ENCODE measurements at regions not wholly inside any gene's neighbourhood (a gene's known extent, or its start where the extent isn't known, plus 50 kb on each side); places are given as distances from the start of the nearest gene placed in this dataset.

DNA sequence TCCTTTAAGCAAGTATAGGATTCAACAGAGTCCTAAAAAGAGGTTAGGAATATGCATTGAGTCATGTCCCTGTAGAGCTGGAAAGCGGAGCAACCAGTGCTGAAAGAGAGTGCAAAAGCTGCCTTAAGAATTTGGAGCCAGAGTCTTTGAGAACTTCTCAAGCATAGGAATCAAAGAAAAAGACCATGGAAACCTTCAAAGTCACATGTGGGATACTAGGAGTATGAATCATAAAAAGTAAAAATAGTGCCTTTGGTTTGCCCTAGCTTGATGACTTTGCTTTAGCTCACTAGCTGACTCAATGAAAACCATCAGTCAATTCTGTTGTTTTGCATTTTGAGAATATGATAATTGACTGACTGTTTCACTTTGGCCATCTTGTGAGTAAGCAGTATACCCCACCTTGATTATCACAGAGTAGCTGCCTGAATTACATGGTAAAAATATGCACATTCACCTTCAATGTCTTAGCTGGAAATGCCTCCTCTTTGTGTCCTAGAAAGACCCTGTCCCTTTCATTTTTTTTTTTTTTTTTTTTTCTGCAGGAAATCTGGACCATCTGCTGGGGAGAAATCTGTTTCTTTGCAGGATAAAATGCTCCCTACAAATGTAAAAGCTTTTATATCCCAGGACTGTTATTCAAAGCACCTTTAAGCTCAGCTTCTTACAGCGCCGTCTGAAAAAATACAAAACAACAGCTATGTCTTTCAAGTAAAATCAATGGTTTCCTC is 248.6 kb upstream of the KRR1 start:
- TF ChIP-seq, protein P1, sequence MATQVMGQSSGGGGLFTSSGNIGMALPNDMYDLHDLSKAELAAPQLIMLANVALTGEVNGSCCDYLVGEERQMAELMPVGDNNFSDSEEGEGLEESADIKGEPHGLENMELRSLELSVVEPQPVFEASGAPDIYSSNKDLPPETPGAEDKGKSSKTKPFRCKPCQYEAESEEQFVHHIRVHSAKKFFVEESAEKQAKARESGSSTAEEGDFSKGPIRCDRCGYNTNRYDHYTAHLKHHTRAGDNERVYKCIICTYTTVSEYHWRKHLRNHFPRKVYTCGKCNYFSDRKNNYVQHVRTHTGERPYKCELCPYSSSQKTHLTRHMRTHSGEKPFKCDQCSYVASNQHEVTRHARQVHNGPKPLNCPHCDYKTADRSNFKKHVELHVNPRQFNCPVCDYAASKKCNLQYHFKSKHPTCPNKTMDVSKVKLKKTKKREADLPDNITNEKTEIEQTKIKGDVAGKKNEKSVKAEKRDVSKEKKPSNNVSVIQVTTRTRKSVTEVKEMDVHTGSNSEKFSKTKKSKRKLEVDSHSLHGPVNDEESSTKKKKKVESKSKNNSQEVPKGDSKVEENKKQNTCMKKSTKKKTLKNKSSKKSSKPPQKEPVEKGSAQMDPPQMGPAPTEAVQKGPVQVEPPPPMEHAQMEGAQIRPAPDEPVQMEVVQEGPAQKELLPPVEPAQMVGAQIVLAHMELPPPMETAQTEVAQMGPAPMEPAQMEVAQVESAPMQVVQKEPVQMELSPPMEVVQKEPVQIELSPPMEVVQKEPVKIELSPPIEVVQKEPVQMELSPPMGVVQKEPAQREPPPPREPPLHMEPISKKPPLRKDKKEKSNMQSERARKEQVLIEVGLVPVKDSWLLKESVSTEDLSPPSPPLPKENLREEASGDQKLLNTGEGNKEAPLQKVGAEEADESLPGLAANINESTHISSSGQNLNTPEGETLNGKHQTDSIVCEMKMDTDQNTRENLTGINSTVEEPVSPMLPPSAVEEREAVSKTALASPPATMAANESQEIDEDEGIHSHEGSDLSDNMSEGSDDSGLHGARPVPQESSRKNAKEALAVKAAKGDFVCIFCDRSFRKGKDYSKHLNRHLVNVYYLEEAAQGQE (IDR thresholded peaks at IDR 0.05; ENCODE audit: insufficient read depth in 1 of 2, low read depth in 2 of 2, low read length in 2 of 2): no peak
- no peak for TF ChIP-seq POLR2AphosphoS5 (IDR thresholded peaks at IDR 0.05; ENCODE audit: low read depth, low read length)
- TF ChIP-seq TAF1 (IDR thresholded peaks at IDR 0.05; ENCODE audit: borderline replicate concordance, insufficient read depth, low read length): no peak
- TF ChIP-seq SIN3A (IDR thresholded peaks at IDR 0.05; ENCODE audit: borderline replicate concordance, insufficient read depth, low read length): no peak
- TF ChIP-seq FOXP2 (optimal IDR thresholded peaks at IDR 0.05; ENCODE audit: borderline replicate concordance, extremely low read depth, extremely low read length, insufficient read depth): no peak

Measured in PFSK-1 (cell line).